GM19468 (cell line): ENCODE measurements at regions not wholly inside any gene's neighbourhood (a gene's known extent, or its start where the extent isn't known, plus 50 kb on each side); places are given as distances from the start of the nearest gene placed in this dataset.
"Not testable (repeated sequence)": the region's sequence is repeated elsewhere in the genome, so short reads cannot be mapped to it uniquely, and the experiment has no call there.

Source experiments
- ATAC-seq: cut with Tn5 transposase; IDR thresholded peaks from one replicate; pipeline ENCODE4 v1.9.1; 2021; ENCODE audit warnings: mild to moderate bottlenecking, moderate library complexity, moderate number of reproducible peaks; ENCODE audit not compliant: unreplicated experiment; ENCODE audit errors: extremely low read depth

DNA sequence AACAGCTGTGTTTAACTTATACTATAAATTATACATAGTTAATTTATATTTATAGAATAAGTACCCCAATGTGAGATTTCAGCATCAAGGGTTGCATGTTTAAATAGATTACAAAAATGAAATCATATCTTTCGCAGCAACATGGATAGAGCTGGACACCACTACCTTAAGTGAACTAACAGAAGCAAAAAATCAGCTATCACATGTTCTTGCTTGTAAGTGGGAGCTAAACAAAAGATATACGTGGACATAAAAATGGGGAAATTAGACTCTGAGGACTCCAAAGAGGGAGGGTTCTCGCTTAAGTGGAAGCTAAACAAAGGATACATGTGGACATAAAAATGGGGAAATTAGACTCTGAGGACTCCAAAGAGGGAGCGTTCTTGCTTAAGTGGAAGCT is 626.5 kb upstream of the DPPA4 start:
- ATAC-seq: no peak

DNA sequence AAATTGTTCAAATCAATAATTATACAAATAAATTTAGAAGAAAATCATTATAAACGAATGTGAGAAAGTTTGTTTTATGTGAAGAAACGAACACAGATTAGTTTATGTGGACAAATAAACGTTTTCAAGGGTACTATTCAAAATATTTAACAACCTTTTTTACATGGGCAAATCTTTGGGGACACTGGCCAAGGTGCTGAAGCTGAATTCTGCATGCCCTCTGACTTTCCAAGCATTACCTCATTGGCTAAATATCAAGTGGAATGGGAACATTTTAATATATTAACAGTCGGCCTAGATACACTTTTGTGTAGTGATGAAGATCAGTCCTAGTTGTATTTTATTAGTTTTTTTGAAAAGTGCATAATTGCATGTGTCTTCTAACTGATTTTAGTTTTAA is 636.4 kb upstream of the DPPA4 start:
- no peak for ATAC-seq

DNA sequence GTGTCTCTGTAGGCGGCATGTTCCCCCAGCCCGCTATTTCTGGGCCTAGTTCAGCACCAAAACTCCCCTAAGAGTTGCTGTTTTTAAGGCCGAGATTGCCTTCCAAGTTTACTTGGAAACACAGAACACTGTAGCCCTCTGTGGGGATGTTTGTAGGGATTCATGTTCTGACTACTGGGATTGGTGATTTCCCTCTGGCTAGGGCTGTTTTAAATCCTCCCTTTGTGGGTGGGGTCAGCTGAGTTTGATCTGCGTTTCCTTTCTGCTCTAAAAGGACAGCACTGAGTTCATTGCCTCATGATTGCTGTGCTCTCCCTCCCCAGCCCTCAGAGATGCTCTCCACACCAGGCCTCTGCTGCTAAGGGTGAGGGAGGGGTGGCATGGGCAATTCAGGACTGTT is 640.6 kb upstream of the DPPA4 start:
- ATAC-seq: no peak

DNA sequence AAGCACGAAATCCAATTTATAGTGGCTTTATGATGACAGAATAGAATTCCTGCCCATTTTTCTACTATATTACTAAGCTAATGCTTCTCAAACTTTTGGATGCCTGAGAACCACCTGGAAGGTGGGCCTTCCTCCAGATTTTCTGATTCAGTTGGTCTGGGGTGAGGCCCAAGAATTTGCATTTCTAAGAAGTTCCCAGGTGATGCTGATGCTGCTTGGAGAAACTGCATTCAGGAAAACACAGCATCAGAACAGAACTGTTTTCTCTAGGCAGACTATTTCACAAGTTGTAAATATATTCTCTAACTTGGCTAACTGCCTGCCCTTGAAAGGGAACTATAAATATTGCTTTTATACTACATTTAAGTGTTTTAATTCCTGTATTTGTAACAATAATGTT is 644.9 kb upstream of the DPPA4 start:
- ATAC-seq: no peak

DNA sequence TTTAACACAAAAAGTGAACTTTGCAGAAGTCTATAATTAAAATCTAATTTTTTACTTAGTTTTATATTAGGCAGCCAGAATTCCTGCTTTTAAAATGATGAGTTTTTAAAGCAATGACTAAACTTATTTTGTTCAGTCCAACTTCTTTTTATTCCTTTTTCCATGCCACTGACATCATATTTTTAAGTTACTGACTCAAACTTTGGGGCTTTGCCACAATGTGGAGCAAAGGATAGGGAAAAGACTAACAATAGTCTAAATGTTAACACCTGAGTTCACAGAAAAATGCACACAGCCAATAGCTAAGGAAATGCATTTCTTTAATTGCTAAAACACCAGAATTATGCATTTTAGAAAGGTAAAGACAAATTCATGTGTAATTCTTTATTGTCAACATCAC is 647.6 kb upstream of the DPPA4 start:
- no peak for ATAC-seq

DNA sequence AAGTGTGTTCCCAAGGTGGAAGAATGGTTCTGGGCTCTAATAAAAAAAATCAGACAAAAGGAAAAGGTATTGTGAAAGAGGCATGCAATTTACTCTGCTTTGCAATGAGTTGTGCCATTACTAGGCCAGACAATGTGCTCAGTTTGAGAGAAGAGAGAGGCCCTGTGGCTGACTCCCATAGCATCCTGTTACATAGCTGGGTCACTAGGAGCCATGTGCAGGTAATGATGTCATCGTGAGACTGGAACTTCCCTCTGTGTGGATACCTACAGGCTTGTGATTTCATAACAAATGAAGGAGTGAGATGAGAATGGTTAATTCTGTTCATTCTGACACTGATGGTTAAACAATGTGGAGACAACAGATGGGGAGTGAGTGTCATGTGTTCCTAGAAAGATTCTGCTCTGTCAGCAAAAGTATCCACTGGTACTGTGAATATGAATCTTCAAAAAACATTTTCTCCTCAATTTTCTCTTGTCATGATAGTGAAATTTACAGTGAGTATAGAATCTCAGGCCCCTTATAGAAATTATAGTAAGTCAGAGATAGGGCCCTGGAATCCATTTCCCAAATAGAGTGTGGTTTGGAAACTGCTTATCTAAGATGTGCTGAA is 648.7 kb upstream of the DPPA4 start:
- no peak for ATAC-seq

DNA sequence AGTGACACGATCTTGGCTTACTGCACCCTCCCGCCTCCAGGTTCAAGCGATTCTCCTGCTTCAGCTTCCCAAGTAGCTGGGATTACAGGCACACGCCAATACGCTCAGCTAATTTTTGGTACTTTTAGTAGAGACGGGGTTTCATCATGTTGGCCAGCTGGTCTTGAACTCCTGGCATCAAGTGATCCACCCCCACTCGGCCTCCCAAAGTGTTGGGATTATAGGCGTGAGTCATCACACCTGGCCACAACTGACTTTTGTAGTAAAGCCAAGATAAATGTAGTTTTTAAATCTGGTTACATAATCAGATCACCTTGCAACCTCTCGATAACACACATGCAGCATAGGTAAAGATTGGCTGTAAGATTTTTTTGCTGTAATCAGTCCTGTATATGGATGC is 657.5 kb upstream of the DPPA4 start:
- no peak for ATAC-seq

DNA sequence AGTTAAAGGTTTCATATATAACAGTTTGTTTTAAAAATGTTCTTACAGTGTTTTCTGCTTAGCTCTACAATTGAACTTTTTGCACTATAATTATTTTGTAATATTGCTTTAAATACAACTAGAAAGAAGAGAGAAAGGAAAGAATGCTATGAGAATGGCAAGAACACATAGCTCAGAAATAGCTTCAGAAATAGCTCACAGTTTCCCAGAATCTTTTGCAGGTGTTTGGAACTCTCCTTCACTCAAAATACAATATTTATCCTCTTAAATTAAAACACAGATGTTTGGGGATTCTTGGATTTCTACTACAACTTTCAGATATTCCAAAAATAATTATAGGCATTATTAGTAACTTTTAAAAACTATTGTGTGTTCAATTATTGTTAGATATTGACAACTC is 658.0 kb upstream of the DPPA4 start:
- no peak for ATAC-seq

DNA sequence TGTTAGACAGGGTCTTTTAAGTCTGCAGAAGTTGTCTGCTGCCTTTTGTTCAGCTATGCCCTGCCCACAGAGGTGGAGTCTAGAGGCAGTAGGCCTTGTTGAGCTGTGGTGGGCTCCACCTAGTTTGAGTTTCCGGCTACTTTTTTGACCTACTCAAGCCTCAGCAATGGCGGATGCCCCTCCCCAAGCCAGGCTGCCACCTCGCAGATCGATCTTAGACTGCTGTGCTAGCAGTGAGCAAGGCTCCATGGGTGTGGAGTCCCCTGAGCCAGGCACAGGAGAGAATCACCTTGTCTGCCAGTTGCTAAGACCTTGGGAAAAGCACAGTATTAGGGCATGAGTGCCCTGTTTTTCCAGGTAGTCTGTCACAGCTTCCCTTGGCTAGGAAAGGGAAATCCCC is 664.6 kb upstream of the DPPA4 start:
- ATAC-seq: not testable (repeated sequence)

DNA sequence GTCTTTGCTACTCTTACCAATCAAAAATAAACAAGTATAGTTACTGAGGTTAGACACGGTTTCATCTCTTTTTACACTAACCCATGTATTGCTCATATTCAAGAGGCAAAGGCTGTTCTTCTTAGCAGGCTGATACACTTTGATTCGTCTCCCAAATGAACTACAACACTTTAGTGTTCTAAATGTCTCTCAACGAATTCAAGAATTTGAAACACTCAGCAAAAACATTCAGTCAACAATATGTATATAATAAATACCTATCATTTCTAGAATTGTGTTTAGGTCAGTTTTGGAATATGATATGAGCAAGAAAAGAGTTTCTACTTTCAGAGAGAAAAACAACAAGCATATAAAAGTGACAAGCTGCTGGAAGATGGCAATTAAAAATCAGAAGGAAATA is 669.6 kb upstream of the DPPA4 start:
- ATAC-seq: no peak

DNA sequence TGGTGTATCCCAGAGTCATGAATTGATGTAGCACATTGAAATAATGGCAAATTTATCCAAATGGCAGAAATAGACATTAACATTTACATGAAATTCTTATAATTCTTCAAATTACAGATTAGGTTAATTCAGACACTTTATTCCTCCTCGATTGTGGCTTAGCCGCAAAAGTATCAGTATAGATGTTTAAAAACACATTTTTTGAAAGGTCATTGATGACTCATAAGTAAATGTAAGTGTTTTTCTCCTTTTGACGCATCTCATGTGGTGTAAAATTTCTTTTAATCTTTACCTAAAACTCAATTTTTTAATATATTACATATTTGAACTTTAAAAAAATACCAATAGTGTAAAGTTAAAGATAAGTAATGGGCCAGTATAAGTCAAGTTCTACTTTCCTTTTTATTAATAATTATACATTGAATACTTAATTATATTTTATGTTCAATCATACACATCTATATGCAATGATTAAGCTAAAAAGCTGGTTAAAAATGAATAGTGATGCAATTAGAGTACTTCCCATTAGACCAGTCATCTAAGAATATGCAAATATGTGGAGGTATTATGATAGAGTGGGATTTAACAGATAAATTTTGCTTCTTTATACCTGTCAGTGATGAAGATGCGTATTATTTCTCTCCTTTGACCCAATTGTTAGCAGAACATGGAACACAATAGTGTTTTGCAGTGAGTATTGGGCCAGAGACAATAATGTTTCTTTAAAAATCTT is 678.1 kb upstream of the DPPA4 start:
- no peak for ATAC-seq

DNA sequence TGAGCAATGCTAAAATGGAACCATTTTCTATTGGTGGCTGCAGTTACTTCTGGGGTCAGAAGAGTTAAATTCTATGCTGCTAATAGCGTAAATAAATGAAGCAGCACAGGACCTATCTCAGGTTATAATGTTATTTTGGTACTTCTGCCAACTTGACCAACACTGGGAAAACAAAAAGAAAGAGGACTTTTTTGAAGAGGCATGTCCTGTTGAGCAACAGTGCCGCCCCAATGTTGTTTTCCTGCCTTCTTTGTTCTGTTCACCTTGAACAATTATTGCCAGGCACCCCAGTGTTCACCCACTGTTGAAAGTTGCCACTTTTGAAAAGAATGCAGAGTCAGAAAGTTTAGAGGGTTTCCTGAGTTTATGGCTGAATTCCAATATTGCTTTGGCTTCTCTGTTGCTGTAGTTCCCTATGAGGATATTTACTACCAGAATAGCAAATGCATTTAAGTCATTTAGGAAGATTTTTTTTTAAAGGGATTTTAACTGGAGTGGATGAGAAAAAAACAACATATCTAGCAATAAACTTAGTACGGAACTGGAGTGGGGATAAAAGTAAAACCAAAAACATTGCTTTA is 679.0 kb upstream of the DPPA4 start:
- ATAC-seq: no peak

DNA sequence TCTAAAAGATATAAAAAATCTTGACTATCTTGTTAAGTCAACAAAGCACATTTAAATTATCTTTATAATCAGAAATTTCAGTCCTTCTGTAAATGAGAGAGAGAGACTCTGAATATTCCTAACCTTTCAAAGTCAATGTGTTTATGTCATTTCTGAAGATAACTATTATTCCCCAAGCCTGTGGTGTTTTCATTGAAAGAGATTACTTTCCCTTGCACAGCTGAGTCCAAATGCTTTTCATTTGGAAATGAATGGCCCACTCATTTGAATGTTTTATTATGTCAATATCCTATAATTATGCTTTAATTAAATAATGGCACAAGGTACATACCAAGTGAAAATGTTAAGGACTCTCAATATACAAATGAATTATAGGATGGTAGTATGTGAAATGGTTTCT is 680.0 kb upstream of the DPPA4 start:
- no peak for ATAC-seq

DNA sequence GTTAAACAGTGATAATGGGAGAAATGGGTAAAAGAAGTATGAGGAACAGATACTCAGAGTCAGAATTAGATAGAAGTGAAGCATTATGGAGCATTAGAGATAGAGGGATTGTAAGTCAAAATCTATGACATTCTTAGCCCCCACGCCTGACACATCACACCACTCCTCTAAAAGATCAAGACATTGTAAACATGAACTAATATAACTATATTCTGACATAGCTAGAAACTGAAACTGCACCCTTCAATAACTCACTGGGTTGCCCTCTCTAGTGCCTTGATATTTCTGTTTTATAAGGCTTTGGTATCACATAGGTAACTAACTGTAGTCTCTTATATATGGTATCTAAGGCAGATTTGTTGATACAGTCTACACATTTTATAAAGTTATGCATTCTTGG is 684.3 kb upstream of the DPPA4 start:
- no peak for ATAC-seq

DNA sequence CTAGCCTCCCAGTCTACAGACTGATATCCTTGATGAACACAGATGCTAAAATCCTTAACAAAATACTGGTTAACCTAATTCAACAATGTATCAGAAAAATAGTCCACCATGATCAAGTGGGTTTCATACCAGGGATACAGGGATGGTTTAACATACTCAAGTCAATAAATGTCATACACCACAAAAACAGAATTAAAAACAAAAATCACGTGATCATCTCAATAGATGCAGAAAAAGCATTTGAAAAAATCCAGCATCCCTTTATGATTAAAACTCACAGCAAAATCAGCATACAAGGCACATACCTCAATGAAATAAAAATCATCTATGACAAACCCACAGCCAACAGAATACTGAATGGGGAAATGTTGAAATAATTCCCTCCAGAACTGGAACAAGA is 685.7 kb upstream of the DPPA4 start:
- ATAC-seq: not testable (repeated sequence)

DNA sequence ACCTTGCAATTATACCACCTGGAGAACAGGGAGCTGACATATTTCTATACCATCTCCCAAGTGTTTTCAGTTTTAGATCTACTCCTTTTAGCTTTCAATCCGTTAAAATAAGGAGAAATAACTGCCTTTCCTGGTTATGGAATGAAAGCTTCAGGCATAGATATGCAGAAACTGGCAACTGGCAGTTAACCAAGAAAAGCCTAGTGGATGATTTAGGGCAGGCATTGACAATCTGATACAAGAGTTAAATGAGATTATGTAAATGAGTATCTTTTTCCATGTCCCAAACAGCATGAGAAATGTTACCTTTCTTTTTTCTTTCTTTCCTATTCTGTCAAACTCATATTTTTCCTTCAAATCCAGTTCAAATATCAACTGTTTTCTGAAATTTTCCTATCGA is 689.1 kb upstream of the DPPA4 start:
- ATAC-seq: no peak

DNA sequence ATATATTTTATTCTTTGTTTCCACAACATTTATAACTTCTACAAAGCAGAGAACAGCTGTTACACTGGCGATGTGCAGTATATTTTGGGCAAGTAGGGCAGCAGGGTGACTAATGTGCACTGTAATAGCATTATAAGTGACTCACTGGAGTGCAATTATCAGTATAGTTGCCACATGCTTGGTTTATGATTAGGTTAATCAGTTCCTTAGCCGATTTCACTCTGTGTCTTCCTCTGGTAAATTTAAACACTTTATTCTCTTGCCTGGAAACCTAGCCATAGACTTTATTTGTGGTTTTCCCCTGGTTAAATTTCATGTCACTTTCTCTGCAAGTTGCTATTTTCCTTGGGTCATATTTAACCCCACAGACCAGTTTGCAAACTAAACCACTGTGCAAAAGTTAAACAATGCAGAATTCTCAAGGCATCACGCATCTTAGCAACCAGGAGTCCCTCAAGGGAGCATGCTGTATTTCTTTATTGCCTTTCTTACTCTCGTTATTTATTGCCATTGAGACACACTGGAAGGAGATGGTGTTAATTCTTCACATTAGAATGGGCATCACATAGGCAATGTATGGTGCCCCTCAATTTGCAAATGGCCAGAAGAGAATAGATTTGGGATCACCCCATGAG is 690.2 kb upstream of the DPPA4 start:
- no peak for ATAC-seq

DNA sequence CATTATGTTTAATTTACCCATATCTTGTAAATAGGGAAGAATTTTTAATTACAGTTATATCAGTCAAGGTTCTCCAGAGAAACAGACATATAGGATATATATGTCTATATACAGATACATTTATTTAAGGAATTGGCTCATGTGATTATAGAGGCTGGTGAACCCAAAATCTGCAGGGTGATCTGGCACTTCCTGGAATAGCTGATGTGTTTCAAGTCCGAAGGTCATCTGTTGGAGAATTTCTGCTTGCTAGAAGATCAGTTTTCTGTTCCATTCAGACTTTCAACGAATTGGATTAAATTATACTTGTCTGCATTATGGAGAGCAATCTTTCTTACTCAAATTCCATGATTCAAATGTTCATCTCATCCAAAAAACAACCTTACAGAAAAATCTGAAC is 694.6 kb upstream of the DPPA4 start:
- ATAC-seq: no peak

DNA sequence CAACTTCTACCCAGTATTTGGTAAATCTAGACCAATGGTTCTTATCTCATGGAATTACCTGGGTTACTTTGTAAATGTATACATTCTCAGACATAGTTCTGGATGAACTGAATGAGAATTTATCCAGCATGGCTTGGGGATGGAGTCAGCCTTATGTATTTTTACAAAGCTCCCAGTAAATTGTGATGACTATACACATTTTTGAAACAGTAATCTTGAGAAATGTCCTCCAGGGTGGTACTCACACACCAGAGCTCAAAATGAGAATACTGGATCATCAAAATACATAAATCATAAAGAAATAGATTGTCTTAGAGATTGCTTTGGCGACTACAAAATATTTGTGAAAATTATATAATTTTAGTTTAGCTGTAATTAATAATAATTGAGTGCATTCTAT is 722.1 kb upstream of the DPPA4 start:
- ATAC-seq: no peak

DNA sequence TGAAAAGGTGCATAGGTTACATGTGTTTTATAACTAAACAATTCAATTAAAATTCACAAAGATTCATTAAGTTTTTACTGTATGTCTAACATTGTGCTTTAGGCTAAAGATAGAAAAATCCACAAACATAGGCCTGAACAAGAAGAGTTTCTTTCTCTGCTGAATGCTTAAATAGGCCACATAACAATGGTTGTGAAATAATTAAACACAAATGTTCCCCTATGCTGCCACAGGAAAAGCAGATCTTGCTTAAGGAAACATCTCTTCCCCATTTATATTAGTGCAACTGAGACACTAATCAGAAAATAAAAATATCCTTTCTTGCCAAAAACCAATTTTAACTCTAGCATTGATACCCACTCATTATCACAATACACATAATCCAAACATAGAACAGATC is 725.4 kb upstream of the DPPA4 start:
- ATAC-seq: no peak

DNA sequence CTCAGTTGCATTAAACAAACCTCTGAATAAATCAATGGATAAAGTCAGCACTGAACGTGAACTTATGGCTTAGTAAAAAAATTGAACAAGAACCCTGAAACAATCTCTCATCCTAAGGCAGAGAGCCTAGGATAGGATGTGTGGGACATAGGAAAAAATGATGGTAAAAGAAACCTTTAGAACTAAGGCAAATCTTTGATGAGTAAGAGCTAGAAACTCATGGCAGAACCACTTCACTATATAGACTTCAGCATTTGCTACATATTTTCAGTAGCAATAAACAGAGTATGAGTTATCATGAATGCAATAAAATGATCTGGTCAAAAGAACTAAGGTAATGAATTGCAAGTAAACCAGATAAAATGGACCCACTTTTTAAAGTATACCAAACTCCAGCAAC is 725.8 kb upstream of the DPPA4 start:
- no peak for ATAC-seq
